WTC11 (cell line): ENCODE measurements at regions not wholly inside any gene's neighbourhood (a gene's known extent, or its start where the extent isn't known, plus 50 kb on each side); places are given as distances from the start of the nearest gene placed in this dataset.

Experiments
- ATAC-seq: fragments of 200-7000 bp; cut with Tn5 transposase; 2 replicates; pipeline ENCODE4 v1.10.0; 2021; ENCODE audit warnings: mild to moderate bottlenecking, moderate library complexity
- CTCF ChIA-PET: fragments of 300-600 bp; sonication (Branson Sonifier 250); formaldehyde crosslinking; loops from one replicate; lab custom pipeline; 2021; ENCODE audit warnings: antibody characterized with exemption; lab: Charles Lee
- POLR2A ChIA-PET: fragments of 350-600 bp; sonication (Branson Sonifier 250); formaldehyde crosslinking; loops from one replicate; lab custom pipeline; 2021; ENCODE audit warnings: antibody characterized with exemption; lab: Charles Lee
- DNase-seq: peaks from one replicate; pipeline ENCODE4 v3.0.0; 2021; ENCODE audit warnings: low spot score
- H3K27ac Mint-ChIP-seq: 2 replicates; pipeline ENCODE4 v1.8.0; 2021; ENCODE audit warnings: mixed read lengths
- H3K27me3 Mint-ChIP-seq: 2 replicates; pipeline ENCODE4 v1.8.0; 2021; ENCODE audit warnings: low read depth, mild to moderate bottlenecking, moderate library complexity, mixed read lengths
- H3K36me3 Mint-ChIP-seq: 2 replicates; pipeline ENCODE4 v1.8.0; 2021; ENCODE audit warnings: mixed read lengths
- H3K4me1 Mint-ChIP-seq: 2 replicates; pipeline ENCODE4 v1.8.0; 2022; ENCODE audit warnings: mixed read lengths
- H3K4me3 Mint-ChIP-seq: 2 replicates; pipeline ENCODE4 v1.8.0; 2021; ENCODE audit warnings: mild to moderate bottlenecking, moderate library complexity, mixed read lengths
- H3K9me3 Mint-ChIP-seq: 2 replicates; pipeline ENCODE4 v1.8.0; 2021; ENCODE audit warnings: mixed read lengths
- CREB1 ChIP-seq: sonication (generic); formaldehyde crosslinking; IDR thresholded peaks from 2 replicates; pipeline ENCODE4 v1.8.0; 2023; ENCODE audit warnings: mild to moderate bottlenecking, missing genetic modification reagents
- FOXJ3 ChIP-seq: sonication (generic); formaldehyde crosslinking; IDR thresholded peaks from 2 replicates; pipeline ENCODE4 v1.9.0; 2021; ENCODE audit warnings: missing genetic modification reagents, mild to moderate bottlenecking, borderline replicate concordance
- FOXP1 ChIP-seq: sonication (generic); formaldehyde crosslinking; IDR thresholded peaks from 2 replicates; pipeline ENCODE4 v1.8.0; 2022; ENCODE audit warnings: missing genetic modification reagents, mild to moderate bottlenecking, moderate library complexity, borderline replicate concordance
- GTF2I ChIP-seq: fragments of 250-450 bp; sonication (Bioruptor Pico); conservative IDR thresholded peaks from 2 replicates; pipeline ENCODE4 v1.4.0; 2021; ENCODE audit warnings: mild to moderate bottlenecking
- JAZF1 ChIP-seq: fragments of 250-450 bp; sonication (Bioruptor Pico); IDR thresholded peaks from 2 replicates; pipeline ENCODE4 v1.9.0; 2021; ENCODE audit warnings: moderate library complexity, mild to moderate bottlenecking, inconsistent platforms
- NFE2L1 ChIP-seq: sonication (generic); formaldehyde crosslinking; IDR thresholded peaks from 2 replicates; pipeline ENCODE4 v1.8.1; 2023; ENCODE audit warnings: missing genetic modification reagents
- NR1H2 ChIP-seq: sonication (generic); formaldehyde crosslinking; IDR thresholded peaks from 2 replicates; pipeline ENCODE4 v1.9.0; 2021; ENCODE audit warnings: mild to moderate bottlenecking, moderate library complexity, missing genetic modification reagents
- NR3C1 ChIP-seq: sonication (generic); formaldehyde crosslinking; conservative IDR thresholded peaks from 2 replicates; pipeline ENCODE4 v1.8.1; 2023; ENCODE audit warnings: low read depth, mild to moderate bottlenecking, missing genetic modification reagents
- SMAD3 ChIP-seq: sonication (generic); formaldehyde crosslinking; IDR thresholded peaks from 2 replicates; pipeline ENCODE4 v1.8.0; 2022; ENCODE audit warnings: missing genetic modification reagents, mild to moderate bottlenecking, borderline replicate concordance
- SOX15 ChIP-seq: fragments of 250-450 bp; sonication (Bioruptor Pico); IDR thresholded peaks from 2 replicates; pipeline ENCODE4 v1.9.0; 2021; ENCODE audit warnings: mild to moderate bottlenecking
- TP53 ChIP-seq: sonication (generic); formaldehyde crosslinking; IDR thresholded peaks from 2 replicates; pipeline ENCODE4 v1.8.1; 2023; ENCODE audit warnings: mild to moderate bottlenecking, missing genetic modification reagents
- ZNF219 ChIP-seq: sonication (generic); formaldehyde crosslinking; IDR thresholded peaks from 2 replicates; pipeline ENCODE4 v1.8.0; 2023; ENCODE audit warnings: missing genetic modification reagents, mild to moderate bottlenecking, borderline replicate concordance
- ZNF317 ChIP-seq: sonication (generic); formaldehyde crosslinking; IDR thresholded peaks from 2 replicates; pipeline ENCODE4 v1.8.1; 2023; ENCODE audit warnings: low read depth, mild to moderate bottlenecking, moderate library complexity, missing genetic modification reagents, borderline replicate concordance
- ZNF396 ChIP-seq: fragments of 250-450 bp; sonication (Bioruptor Pico); IDR thresholded peaks from 2 replicates; pipeline ENCODE4 v1.8.0; 2021; ENCODE audit warnings: mild to moderate bottlenecking, moderate library complexity, borderline replicate concordance
- ZNF671 ChIP-seq: fragments of 250-450 bp; sonication (Bioruptor Pico); IDR thresholded peaks from 2 replicates; pipeline ENCODE4 v1.8.0; 2021; ENCODE audit warnings: mild to moderate bottlenecking
- TF ChIP-seq, protein P1 (sequence below): sonication (generic); formaldehyde crosslinking; IDR thresholded peaks from 2 replicates; pipeline ENCODE4 v1.8.0; 2022; ENCODE audit warnings: mild to moderate bottlenecking, missing genetic modification reagents
- TF ChIP-seq, protein P2 (sequence below): fragments of 250-450 bp; sonication (Bioruptor Pico); IDR thresholded peaks from 2 replicates; pipeline ENCODE4 v1.9.0; 2021; ENCODE audit warnings: moderate library complexity, mild to moderate bottlenecking, inconsistent platforms, borderline replicate concordance
- TF ChIP-seq, protein P3 (sequence below): sonication (generic); formaldehyde crosslinking; IDR thresholded peaks from 2 replicates; pipeline ENCODE4 v1.8.0; 2023; ENCODE audit warnings: mild to moderate bottlenecking, missing genetic modification reagents
- TF ChIP-seq, protein P4 (sequence below): sonication (generic); formaldehyde crosslinking; IDR thresholded peaks from 2 replicates; pipeline ENCODE4 v1.8.0; 2022; ENCODE audit warnings: mild to moderate bottlenecking, missing genetic modification reagents
- TF ChIP-seq, protein P5 (sequence below): fragments of 250-450 bp; sonication (Bioruptor Pico); IDR thresholded peaks from 2 replicates; pipeline ENCODE4 v1.9.0; 2021; ENCODE audit warnings: mild to moderate bottlenecking
- TF ChIP-seq, protein P6 (sequence below): sonication (generic); formaldehyde crosslinking; IDR thresholded peaks from 2 replicates; pipeline ENCODE4 v1.8.0; 2022; ENCODE audit warnings: mild to moderate bottlenecking, missing genetic modification reagents
- TF ChIP-seq, protein P7 (sequence below): sonication (generic); formaldehyde crosslinking; conservative IDR thresholded peaks from 2 replicates; pipeline ENCODE4 v1.8.1; 2022; ENCODE audit warnings: mild to moderate bottlenecking, missing genetic modification reagents

DNA sequence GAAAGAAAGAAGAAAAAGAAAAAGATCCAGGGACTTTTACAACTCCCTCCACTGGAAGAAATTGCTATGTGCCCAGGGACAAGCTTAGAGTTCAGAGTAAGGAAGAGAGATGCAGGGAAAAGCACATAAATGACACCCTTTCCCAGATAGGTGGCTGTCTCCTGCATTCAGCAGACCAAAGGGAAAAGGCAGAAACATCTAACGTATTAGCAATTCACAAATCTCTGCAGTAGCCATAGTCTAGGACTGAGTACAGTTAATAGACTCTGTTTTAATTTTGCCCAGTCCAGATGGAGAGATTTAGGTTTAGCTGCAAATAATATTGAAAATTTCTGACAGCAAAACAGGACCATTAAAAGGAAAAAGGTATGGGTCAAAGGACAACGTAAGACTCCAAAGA is 71.3 kb upstream of the TNFRSF21 start:
- Mint-ChIP-seq H3K27me3 (no peaks in the 10 kb centered on the region), H3K9me3 (peaks cover 24% of the 10 kb centered on the region), H3K36me3 (peaks cover 17% of the 10 kb centered on the region), H3K4me3 (no peak overlapping the region), H3K4me1 (0 out of 2 replicates have a peak, but pooled peaks cover 4% of the 10 kb centered on the region), H3K27ac (no peak overlapping the region)
- DNase-seq: no peak
- CTCF ChIA-PET: interaction anchor here (0.7 kb wide), 1 partner anchor 374 kb away, joined by 3 read pairs; no protein-coding TSS in a partner anchor
- POLR2A ChIA-PET: no interaction called here
- TF ChIP-seq ZNF671 (CRISPR knock-in tag) (no peak), NFE2L1 (CRISPR knock-in tag) (no peak), SOX15 (CRISPR knock-in tag) (no peak), FOXJ3 (no peak), FOXP1 (CRISPR knock-in tag) (no peak), JAZF1 (CRISPR knock-in tag) (no peak), ZNF219 (CRISPR knock-in tag) (no peak), TP53 (CRISPR knock-in tag) (no peak), GTF2I (CRISPR knock-in tag) (no peak), ZNF396 (CRISPR knock-in tag) (no peak), SMAD3 (CRISPR knock-in tag) (no peak)
- TF ChIP-seq, protein P1, sequence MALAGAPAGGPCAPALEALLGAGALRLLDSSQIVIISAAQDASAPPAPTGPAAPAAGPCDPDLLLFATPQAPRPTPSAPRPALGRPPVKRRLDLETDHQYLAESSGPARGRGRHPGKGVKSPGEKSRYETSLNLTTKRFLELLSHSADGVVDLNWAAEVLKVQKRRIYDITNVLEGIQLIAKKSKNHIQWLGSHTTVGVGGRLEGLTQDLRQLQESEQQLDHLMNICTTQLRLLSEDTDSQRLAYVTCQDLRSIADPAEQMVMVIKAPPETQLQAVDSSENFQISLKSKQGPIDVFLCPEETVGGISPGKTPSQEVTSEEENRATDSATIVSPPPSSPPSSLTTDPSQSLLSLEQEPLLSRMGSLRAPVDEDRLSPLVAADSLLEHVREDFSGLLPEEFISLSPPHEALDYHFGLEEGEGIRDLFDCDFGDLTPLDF: no peak
- TF ChIP-seq, protein P2, sequence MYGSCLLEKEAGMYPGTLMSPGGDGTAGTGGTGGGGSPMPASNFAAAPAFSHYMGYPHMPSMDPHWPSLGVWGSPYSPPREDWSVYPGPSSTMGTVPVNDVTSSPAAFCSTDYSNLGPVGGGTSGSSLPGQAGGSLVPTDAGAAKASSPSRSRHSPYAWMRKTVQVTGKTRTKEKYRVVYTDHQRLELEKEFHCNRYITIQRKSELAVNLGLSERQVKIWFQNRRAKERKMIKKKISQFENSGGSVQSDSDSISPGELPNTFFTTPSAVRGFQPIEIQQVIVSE: no peak
- TF ChIP-seq, protein P3, sequence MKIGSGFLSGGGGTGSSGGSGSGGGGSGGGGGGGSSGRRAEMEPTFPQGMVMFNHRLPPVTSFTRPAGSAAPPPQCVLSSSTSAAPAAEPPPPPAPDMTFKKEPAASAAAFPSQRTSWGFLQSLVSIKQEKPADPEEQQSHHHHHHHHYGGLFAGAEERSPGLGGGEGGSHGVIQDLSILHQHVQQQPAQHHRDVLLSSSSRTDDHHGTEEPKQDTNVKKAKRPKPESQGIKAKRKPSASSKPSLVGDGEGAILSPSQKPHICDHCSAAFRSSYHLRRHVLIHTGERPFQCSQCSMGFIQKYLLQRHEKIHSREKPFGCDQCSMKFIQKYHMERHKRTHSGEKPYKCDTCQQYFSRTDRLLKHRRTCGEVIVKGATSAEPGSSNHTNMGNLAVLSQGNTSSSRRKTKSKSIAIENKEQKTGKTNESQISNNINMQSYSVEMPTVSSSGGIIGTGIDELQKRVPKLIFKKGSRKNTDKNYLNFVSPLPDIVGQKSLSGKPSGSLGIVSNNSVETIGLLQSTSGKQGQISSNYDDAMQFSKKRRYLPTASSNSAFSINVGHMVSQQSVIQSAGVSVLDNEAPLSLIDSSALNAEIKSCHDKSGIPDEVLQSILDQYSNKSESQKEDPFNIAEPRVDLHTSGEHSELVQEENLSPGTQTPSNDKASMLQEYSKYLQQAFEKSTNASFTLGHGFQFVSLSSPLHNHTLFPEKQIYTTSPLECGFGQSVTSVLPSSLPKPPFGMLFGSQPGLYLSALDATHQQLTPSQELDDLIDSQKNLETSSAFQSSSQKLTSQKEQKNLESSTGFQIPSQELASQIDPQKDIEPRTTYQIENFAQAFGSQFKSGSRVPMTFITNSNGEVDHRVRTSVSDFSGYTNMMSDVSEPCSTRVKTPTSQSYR (CRISPR knock-in tag): no peak
- TF ChIP-seq, protein P4, sequence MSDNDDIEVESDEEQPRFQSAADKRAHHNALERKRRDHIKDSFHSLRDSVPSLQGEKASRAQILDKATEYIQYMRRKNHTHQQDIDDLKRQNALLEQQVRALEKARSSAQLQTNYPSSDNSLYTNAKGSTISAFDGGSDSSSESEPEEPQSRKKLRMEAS: no peak
- ATAC-seq: no peak

DNA sequence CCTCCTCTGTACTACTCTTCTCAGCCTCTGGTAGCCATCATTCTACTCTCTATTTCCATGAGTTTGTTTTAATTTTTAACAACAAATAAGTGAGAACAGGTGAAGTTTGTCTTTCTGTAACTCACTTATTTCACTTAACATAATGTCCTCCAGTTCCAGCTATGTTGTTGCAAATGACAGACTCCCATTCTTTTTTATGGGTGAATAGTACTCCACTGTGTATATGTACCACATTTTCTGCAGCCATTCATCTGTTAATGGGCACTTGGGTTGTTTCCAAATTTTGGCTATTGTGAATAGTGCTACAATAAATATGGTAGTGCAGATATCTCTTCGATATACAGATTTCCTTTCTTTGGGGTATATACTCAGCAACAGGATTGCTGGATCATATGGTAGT is 73.7 kb upstream of the TNFRSF21 start:
- Mint-ChIP-seq H3K36me3 (peaks cover 17% of the 10 kb centered on the region), H3K4me1 (0 out of 2 replicates have a peak, but pooled peaks cover 4% of the 10 kb centered on the region), H3K9me3 (peaks cover 37% of the 10 kb centered on the region), H3K27ac (no peak overlapping the region), H3K27me3 (no peaks in the 10 kb centered on the region), H3K4me3 (no peak overlapping the region)
- ChIA-PET POLR2A (no interaction called here), CTCF (no interaction called here)
- no peak for TF ChIP-seq GTF2I (CRISPR knock-in tag)
- TF ChIP-seq, protein P5, sequence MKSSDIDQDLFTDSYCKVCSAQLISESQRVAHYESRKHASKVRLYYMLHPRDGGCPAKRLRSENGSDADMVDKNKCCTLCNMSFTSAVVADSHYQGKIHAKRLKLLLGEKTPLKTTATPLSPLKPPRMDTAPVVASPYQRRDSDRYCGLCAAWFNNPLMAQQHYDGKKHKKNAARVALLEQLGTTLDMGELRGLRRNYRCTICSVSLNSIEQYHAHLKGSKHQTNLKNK: no peak
- TF ChIP-seq NR3C1 (CRISPR knock-in tag): no peak
- TF ChIP-seq, protein P6, sequence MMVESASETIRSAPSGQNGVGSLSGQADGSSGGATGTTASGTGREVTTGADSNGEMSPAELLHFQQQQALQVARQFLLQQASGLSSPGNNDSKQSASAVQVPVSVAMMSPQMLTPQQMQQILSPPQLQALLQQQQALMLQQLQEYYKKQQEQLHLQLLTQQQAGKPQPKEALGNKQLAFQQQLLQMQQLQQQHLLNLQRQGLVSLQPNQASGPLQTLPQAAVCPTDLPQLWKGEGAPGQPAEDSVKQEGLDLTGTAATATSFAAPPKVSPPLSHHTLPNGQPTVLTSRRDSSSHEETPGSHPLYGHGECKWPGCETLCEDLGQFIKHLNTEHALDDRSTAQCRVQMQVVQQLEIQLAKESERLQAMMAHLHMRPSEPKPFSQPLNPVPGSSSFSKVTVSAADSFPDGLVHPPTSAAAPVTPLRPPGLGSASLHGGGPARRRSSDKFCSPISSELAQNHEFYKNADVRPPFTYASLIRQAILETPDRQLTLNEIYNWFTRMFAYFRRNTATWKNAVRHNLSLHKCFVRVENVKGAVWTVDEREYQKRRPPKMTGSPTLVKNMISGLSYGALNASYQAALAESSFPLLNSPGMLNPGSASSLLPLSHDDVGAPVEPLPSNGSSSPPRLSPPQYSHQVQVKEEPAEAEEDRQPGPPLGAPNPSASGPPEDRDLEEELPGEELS (CRISPR knock-in tag): no peak
- no peak for TF ChIP-seq ZNF317 (CRISPR knock-in tag)
- TF ChIP-seq, protein P7, sequence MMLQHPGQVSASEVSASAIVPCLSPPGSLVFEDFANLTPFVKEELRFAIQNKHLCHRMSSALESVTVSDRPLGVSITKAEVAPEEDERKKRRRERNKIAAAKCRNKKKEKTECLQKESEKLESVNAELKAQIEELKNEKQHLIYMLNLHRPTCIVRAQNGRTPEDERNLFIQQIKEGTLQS (CRISPR knock-in tag): no peak
- no peak for TF ChIP-seq NR1H2 (CRISPR knock-in tag)
- no peak for TF ChIP-seq NFE2L1 (CRISPR knock-in tag)
- TF ChIP-seq CREB1: no peak
- DNase-seq (no peak), ATAC-seq (no peak)
